ENCODE measurements at regions not wholly inside any gene's neighbourhood (a gene's known extent, or its start where the extent isn't known, plus 50 kb on each side); places are given as distances from the start of the nearest gene placed in this dataset.

DNA sequence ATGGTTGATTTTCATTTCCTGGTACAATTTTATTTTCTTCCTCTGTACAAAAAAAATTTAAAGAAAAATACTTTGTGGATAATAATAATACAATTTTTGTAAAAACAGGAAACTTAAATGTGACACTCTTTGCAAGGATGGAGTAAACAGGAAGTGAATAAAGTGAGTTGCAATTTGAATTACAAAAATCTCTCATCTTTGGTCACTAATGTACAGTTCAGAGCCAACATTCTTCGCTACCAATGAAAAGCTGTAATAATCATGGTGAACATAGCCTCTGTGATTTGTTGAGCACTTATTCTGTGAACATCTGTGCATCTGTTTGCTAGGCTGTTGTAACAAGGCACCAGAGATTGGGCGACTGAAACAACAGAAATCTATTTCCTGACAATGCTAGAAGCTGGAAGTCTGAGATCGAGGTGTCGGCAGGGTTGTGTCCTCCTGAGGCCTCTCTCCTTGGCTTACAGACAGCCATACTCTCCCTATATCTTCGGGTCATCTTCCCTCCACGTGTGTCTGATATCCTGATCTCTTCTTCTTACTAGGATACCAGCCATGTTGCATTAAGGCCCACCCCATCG, 295.3 kb upstream of the KLF6 start:
- TF ChIP-seq POLR2A (IDR thresholded peaks at IDR 0.05) (no peak), EP300 (IDR thresholded peaks at IDR 0.05; ENCODE audit: low read depth) (no peak), POLR2AphosphoS5 (IDR thresholded peaks at IDR 0.05) (no peak)
- TF ChIP-seq, protein P1, sequence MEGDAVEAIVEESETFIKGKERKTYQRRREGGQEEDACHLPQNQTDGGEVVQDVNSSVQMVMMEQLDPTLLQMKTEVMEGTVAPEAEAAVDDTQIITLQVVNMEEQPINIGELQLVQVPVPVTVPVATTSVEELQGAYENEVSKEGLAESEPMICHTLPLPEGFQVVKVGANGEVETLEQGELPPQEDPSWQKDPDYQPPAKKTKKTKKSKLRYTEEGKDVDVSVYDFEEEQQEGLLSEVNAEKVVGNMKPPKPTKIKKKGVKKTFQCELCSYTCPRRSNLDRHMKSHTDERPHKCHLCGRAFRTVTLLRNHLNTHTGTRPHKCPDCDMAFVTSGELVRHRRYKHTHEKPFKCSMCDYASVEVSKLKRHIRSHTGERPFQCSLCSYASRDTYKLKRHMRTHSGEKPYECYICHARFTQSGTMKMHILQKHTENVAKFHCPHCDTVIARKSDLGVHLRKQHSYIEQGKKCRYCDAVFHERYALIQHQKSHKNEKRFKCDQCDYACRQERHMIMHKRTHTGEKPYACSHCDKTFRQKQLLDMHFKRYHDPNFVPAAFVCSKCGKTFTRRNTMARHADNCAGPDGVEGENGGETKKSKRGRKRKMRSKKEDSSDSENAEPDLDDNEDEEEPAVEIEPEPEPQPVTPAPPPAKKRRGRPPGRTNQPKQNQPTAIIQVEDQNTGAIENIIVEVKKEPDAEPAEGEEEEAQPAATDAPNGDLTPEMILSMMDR (IDR thresholded peaks at IDR 0.05): no peak
